NCI-H1694 (cell line): ENCODE measurements at regions not wholly inside any gene's neighbourhood (a gene's known extent, or its start where the extent isn't known, plus 50 kb on each side); places are given as distances from the start of the nearest gene placed in this dataset.

Experiments
- DNase-seq: peaks from one replicate; lab custom pipeline; 2025; lab: John Stamatoyannopoulos, UW

- no peak for DNase-seq
These were observed 64.5 kb upstream of the SMAD3 start for GRCh38 chr15:67000896-67001295.

DNA sequence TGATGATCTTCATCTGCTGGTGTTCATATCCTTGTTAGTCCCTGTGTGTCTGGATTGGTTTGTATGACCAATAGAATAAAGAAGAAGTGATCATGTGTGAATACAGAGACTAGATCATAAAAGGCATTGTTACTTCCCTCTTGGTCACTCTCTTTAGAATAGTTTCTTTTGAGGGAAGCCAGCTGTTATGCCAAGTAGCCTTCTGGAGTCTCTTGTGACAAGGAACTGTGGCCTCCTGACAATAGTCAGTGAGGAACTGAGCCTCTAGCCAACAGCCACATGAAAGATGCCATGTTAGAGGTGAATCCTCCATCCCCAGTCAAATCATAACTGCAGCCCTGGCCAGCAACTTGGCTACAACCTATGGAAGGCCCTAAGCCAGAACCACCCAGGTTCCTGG is 63.0 kb upstream of the SMAD3 start:
- DNase-seq = no peak

DNA sequence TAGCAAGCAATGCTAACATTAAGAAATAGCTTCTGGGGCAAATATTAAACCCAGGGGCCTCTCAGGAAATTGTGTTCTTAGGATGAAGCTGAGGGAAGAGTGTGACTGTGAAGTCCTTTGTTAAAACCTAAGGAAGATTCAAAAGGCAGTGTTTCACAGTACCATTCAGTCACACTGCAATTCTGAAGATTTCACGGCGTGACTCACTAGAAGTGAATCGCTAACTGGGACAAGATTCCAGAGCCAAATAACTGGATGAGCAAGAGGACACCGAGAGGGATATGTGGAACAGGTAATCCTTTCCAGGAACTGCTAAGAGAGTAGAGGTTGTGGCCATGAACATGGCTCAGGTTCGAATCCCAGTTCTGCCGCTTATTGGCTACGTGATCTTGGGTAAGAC is 61.8 kb upstream of the SMAD3 start:
- no peak for DNase-seq

DNA sequence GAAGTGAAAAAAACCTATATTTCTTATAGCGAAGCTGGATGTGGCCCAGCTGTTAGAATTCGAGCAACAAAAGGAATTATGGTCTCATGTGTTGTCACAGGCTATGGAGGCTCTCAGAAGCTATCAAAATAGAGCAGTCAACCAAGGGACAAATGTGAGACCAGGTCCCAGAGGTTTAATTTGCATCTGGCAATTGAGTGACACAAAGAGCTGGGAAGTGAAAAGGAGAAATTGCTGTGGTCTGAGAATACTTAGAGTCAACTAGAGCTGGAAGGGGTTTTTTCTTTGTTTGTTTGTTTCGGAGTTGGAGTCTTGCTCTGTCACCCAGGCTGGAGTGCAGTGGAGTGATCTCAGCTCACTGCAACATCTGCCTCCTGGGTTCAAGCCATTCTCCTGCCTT is 61.3 kb upstream of the SMAD3 start:
- DNase-seq = no peak

GRCh38 chr15:67005294-67005996 is 60.0 kb upstream of the SMAD3 start:
- no peak for DNase-seq

DNA sequence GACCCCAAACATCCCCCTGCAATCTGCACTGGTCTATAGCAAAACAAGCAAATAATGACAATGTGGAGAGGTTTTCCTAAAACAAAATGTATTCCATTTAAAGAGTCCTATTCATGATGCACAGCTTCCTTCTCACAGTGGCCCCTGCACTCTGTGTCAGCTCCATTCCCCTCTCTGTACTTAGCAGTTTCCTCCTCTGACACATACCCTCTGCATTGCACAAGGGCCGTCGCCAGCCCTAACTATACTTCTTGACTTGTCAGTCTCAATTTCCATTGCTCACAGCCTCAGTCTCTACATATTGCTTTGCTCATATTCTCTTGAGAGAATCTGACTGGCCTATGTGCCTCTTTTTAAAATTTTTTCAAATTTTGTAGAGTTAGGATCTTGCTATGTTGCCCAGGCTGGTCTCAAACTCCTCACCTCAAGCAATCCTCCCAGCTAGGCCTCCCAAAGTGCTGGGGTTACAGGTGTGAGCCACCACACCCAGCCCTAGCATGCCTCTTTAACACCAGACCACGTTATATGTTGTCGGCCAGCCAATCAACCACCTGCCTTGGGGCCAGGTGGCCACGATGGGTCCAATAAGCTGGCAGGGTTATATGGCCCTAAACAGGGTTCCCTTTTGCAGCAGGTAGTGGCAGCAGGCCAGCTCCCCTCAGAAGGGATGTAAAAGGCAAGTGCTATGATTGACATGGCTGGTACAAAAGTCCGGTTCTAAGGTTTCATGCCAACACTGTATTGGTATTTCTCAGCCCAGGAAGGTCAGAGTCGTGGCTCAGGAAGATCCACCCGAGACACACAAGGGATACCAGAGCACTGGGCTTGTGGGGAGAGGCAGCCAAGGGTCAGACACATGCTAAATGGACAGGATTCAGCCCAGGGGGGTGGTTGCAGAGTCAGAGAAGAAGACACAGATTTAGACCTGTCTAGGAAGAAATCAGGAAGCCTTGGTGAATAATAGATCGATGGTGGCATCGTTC is 59.0 kb upstream of the SMAD3 start:
- no peak for DNase-seq

- no peak for DNase-seq
These were observed 55.5 kb upstream of the SMAD3 start for GRCh38 chr15:67009576-67010569.

GRCh38 chr15:67010898-67011616 is 54.3 kb upstream of the SMAD3 start:
- no peak for DNase-seq

DNA sequence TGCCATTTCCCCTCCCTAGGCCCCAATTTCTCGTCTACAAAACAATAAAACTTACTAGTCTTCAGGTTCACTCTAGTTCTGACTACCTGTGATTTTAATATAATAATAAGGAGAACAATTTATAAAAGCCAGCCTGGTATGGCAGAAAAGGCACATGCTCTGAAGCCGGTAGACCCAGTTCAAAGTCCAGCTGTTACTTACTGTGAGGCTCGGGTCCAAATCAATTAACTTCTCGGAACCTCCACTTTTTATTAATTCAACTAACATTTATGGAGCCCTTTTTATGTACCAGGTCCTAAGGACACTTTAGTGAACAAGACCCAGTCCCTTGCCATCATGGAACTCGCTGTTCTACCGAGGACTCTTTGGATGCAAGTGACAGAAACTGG is 53.8 kb upstream of the SMAD3 start:
- no peak for DNase-seq

DNA sequence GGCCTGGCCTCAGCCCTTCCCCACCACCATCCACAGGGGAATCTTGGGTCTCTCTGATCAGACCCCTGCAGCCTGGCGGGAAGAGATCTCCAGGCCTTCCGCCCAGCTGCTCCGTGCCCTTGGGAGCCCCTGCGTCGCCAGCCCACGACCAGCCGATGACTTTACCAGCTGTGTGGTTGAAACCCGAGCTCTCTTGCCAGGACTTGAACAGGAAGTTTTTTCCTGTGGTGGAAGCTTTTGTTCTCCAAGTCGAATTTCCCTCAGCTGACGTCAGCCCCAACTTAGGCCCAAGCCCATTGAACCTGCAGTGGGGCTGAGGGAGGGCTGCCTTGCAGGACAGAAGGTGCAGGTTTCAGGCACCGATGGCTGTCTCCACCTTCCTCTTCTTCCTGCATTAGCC is 51.7 kb upstream of the SMAD3 start:
- DNase-seq = no peak
